OCI-LY1 (cell line): ENCODE measurements at regions not wholly inside any gene's neighbourhood (a gene's known extent, or its start where the extent isn't known, plus 50 kb on each side); places are given as distances from the start of the nearest gene placed in this dataset.

ENCODE experiments used
- H2AFZ ChIP-seq: fragments of 200-600 bp; sonication (generic), shearing (Covaris generic); 2 replicates; pipeline ENCODE4 v1.6.0; 2014; ENCODE audit warnings: antibody characterized with exemption, mild to moderate bottlenecking, low read length
- H3F3A ChIP-seq: fragments of 200-600 bp; sonication (generic), shearing (Covaris generic); 2 replicates; pipeline ENCODE4 v1.6.0; 2014; ENCODE audit warnings: mild to moderate bottlenecking, antibody characterized with exemption, low read length, moderate library complexity; ENCODE audit not compliant: insufficient read depth
- H3K27ac ChIP-seq: fragments of 200-600 bp; sonication (generic); 2 replicates; pipeline ENCODE4 v1.5.1; 2014; ENCODE audit warnings: low read length, mixed run types, mild to moderate bottlenecking, low read depth; ENCODE audit not compliant: poor library complexity, severe bottlenecking
- H3K27me3 ChIP-seq: fragments of 200-600 bp; sonication (generic); 2 replicates; pipeline ENCODE4 v1.6.0; 2014; ENCODE audit warnings: antibody characterized with exemption, mild to moderate bottlenecking, low read length, moderate library complexity; ENCODE audit not compliant: insufficient read depth
- H3K36me3 ChIP-seq: fragments of 200-600 bp; sonication (generic); 2 replicates; pipeline ENCODE4 v1.6.1; 2014; ENCODE audit warnings: mild to moderate bottlenecking, antibody characterized with exemption, low read length, moderate library complexity, mixed read lengths; ENCODE audit not compliant: insufficient read depth
- H3K4me1 ChIP-seq: fragments of 200-600 bp; sonication (generic); 2 replicates; pipeline ENCODE4 v1.5.1; 2014; ENCODE audit warnings: mild to moderate bottlenecking, low read length, moderate library complexity; ENCODE audit not compliant: insufficient read depth, severe bottlenecking
- H3K4me2 ChIP-seq: fragments of 200-600 bp; sonication (generic), shearing (Covaris generic); 2 replicates; pipeline ENCODE4 v1.6.1; 2014; ENCODE audit warnings: low read length
- H3K4me3 ChIP-seq: fragments of 200-600 bp; sonication (generic); 2 replicates; pipeline ENCODE4 v1.5.1; 2014; ENCODE audit warnings: low read length, low read depth, mild to moderate bottlenecking, mixed read lengths; ENCODE audit not compliant: poor library complexity, severe bottlenecking
- H3K79me2 ChIP-seq: fragments of 200-600 bp; shearing (Covaris generic); 2 replicates; pipeline ENCODE4 v1.6.1; 2016; ENCODE audit warnings: mixed run types, low read length, mixed read lengths; ENCODE audit not compliant: insufficient read depth
- H3K9ac ChIP-seq: fragments of 200-600 bp; sonication (generic), shearing (Covaris generic); 2 replicates; pipeline ENCODE4 v1.6.1; 2014; ENCODE audit warnings: mild to moderate bottlenecking, low read length, mixed read lengths
- H3K9me2 ChIP-seq: fragments of 200-600 bp; sonication (generic), shearing (Covaris generic); 2 replicates; pipeline ENCODE4 v1.6.1; 2014; ENCODE audit warnings: low read depth, mild to moderate bottlenecking, low read length, mixed read lengths
- H3K9me3 ChIP-seq: fragments of 200-600 bp; shearing (Covaris generic); 2 replicates; pipeline ENCODE4 v1.6.1; 2014; ENCODE audit warnings: low read length, mixed read lengths
- H4K20me1 ChIP-seq: fragments of 200-600 bp; sonication (generic), shearing (Covaris generic); 2 replicates; pipeline ENCODE4 v1.6.0; 2016; ENCODE audit warnings: mild to moderate bottlenecking, low read length; ENCODE audit not compliant: insufficient read depth
- EZH2 ChIP-seq: fragments of 200-600 bp; sonication (generic), shearing (Covaris generic); IDR thresholded peaks from 2 replicates; pipeline ENCODE4 v1.8.0; 2017; ENCODE audit warnings: borderline replicate concordance, mixed run types, mild to moderate bottlenecking, antibody characterized with exemption, low read length, moderate library complexity, mixed read lengths
- TF ChIP-seq, protein P1 (sequence below): fragments of 200-600 bp; sonication (generic), shearing (Covaris generic); IDR thresholded peaks from 2 replicates; pipeline ENCODE4 v1.5.1; 2017; ENCODE audit warnings: mild to moderate bottlenecking, antibody characterized with exemption, low read length, moderate library complexity, mixed read lengths

DNA sequence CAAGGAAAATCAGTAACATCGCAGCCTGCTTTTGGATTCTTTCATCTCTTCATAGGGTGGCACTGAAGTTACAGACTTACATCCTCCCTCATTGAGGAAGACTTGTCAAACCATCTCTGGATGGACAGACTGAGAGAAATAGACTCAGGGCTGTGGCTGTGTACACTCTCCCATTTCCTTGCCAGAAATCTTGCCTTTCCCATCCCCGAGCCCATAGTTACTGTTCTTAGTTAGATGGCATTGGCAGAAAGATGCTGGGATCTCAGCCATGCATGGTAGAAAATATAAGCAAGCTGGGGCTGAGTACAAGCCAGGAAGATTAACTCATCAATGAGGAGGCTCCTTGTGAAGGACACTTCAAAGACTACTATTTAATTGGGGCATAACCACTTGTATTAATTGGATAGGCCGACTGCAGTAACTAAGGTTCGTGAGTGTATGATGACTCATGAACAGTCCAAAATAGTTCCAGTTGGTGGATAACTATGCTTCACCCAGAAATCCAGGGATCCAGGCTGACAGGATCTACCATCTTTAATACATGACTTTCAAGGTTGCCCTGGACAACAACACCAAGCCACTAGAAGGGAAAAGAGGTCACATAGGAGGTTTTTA lies 137.9 kb downstream of the TMEM38B start:
- H3K4me1 ChIP-seq = no peaks in the 10 kb centered on the region

DNA sequence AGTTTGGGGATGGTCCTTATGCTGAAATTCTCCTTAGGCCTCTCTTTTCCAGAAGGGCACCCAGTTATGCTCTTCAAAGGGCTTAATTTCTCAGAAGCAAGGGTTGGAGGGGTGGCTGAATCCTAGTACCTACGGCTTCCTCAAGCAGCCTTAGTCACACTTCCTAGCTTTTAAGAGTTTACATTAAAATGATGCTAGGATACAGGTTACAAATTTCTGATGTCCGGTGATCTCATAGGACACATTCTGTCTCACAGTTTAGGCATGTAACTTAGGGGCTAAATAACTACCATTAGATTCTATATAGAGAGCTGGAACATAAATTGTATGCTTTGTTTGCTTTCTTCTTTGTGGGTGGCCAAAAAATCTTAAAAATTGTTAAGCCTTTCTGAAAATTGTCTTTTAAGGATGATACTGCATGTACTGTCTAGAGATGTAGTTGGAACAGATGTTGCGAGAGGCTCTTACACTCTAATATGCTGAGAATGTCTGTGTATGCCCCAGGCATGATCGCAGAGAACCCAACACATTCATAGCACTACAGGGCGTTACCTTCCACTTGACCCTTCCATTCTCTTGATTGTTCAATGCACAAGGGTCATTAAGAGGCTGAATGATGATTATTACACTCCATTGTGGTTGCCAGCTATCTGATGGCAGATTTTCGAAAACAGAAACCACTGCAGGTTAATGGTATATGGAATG lies 139.1 kb downstream of the TMEM38B start:
- Histone ChIP-seq H4K20me1 (no peaks in the 10 kb centered on the region), H3K27me3 (no peaks in the 10 kb centered on the region), H3K4me1 (no peaks in the 10 kb centered on the region), H2AFZ (no peak overlapping the region), H3F3A (no peaks in the 10 kb centered on the region), H3K36me3 (no peaks in the 10 kb centered on the region), H3K9me3 (no peaks in the 10 kb centered on the region), H3K27ac (no peak overlapping the region), H3K4me3 (no peak overlapping the region), H3K9ac (no peak overlapping the region), H3K9me2 (no peaks in the 10 kb centered on the region), H3K4me2 (no peak overlapping the region), H3K79me2 (no peaks in the 10 kb centered on the region)
- no peak for TF ChIP-seq EZH2
- TF ChIP-seq, protein P1, sequence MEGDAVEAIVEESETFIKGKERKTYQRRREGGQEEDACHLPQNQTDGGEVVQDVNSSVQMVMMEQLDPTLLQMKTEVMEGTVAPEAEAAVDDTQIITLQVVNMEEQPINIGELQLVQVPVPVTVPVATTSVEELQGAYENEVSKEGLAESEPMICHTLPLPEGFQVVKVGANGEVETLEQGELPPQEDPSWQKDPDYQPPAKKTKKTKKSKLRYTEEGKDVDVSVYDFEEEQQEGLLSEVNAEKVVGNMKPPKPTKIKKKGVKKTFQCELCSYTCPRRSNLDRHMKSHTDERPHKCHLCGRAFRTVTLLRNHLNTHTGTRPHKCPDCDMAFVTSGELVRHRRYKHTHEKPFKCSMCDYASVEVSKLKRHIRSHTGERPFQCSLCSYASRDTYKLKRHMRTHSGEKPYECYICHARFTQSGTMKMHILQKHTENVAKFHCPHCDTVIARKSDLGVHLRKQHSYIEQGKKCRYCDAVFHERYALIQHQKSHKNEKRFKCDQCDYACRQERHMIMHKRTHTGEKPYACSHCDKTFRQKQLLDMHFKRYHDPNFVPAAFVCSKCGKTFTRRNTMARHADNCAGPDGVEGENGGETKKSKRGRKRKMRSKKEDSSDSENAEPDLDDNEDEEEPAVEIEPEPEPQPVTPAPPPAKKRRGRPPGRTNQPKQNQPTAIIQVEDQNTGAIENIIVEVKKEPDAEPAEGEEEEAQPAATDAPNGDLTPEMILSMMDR = no peak

More for the DNA sequence above, 137.9 kb downstream of the TMEM38B start:
- Histone ChIP-seq H3K4me2 (no peak overlapping the region), H3K9ac (no peak overlapping the region), H3K9me3 (no peaks in the 10 kb centered on the region), H3K9me2 (no peaks in the 10 kb centered on the region), H3K27me3 (no peaks in the 10 kb centered on the region), H3K79me2 (no peaks in the 10 kb centered on the region), H4K20me1 (no peaks in the 10 kb centered on the region), H3F3A (no peaks in the 10 kb centered on the region), H3K27ac (no peak overlapping the region), H3K36me3 (no peaks in the 10 kb centered on the region), H2AFZ (no peak overlapping the region), H3K4me3 (no peak overlapping the region)
- TF ChIP-seq, protein P1 = no peak
- no peak for TF ChIP-seq EZH2

DNA sequence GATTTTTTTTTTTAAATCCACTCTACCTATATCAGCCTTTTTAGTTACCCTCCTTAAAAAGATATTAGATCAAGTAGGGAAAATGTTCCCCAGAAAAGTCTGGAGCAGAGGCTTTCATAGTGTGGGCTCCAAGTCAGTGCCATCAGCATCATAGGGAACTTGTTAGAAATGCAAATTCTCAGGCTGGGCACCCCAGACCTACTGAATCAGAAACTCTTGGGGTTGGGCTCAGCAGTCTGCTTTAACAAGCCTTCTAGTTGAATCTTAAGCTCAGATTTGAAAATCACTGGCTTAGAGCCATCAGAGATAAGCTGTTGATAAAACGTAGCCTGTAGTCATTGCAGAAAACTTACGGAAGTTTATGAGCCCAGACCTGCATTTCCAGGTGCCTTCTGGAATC lies 140.1 kb downstream of the TMEM38B start:
- Histone ChIP-seq H3K9ac (no peak overlapping the region), H3K4me2 (no peak overlapping the region), H3K36me3 (no peaks in the 10 kb centered on the region), H4K20me1 (no peaks in the 10 kb centered on the region), H3K4me1 (no peaks in the 10 kb centered on the region), H3K4me3 (no peak overlapping the region), H3K27me3 (no peaks in the 10 kb centered on the region), H2AFZ (no peak overlapping the region), H3F3A (no peaks in the 10 kb centered on the region), H3K27ac (no peak overlapping the region), H3K79me2 (no peaks in the 10 kb centered on the region), H3K9me3 (no peaks in the 10 kb centered on the region), H3K9me2 (no peaks in the 10 kb centered on the region)
- TF ChIP-seq, protein P1 = no peak
- no peak for TF ChIP-seq EZH2
